ENCODE measurements at regions not wholly inside any gene's neighbourhood (a gene's known extent, or its start where the extent isn't known, plus 50 kb on each side); places are given as distances from the start of the nearest gene placed in this dataset.

DNA sequence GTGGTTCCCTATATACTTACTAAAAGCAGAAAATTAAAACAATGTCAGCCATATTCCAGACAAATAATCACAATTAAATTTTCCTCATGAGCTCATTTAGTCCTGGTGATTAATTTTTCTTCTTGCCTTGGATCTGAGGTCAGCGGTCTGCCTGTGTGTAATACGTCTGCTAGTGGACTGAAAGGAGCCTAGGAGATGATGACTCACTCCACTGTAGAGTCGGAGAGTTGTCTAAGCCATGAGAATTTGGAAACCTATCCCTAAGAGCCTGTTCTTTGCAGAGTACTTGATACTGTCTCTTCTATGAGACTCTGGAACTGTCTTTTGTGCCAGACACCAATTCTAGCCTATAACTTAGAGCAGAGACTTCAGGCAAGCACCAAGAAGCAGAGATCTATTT is 94.2 kb upstream of the RAB27B start:
- TF ChIP-seq, protein P1, sequence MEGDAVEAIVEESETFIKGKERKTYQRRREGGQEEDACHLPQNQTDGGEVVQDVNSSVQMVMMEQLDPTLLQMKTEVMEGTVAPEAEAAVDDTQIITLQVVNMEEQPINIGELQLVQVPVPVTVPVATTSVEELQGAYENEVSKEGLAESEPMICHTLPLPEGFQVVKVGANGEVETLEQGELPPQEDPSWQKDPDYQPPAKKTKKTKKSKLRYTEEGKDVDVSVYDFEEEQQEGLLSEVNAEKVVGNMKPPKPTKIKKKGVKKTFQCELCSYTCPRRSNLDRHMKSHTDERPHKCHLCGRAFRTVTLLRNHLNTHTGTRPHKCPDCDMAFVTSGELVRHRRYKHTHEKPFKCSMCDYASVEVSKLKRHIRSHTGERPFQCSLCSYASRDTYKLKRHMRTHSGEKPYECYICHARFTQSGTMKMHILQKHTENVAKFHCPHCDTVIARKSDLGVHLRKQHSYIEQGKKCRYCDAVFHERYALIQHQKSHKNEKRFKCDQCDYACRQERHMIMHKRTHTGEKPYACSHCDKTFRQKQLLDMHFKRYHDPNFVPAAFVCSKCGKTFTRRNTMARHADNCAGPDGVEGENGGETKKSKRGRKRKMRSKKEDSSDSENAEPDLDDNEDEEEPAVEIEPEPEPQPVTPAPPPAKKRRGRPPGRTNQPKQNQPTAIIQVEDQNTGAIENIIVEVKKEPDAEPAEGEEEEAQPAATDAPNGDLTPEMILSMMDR (IDR thresholded peaks at IDR 0.05) = no peak
- TF ChIP-seq POLR2A (IDR thresholded peaks at IDR 0.05) = no peak
